Activated CD4-positive, CD25-positive, alpha-beta regulatory T cell treated with anti-CD3 and anti-CD28 coated beads, Interleukin-2, amount 50 U/mL, for 72 hours (primary cell): ENCODE measurements at regions not wholly inside any gene's neighbourhood (a gene's known extent, or its start where the extent isn't known, plus 50 kb on each side); places are given as distances from the start of the nearest gene placed in this dataset.

Source experiments
- DNase-seq: peaks from one replicate; pipeline ENCODE4 v3.0.0; 2021

DNA sequence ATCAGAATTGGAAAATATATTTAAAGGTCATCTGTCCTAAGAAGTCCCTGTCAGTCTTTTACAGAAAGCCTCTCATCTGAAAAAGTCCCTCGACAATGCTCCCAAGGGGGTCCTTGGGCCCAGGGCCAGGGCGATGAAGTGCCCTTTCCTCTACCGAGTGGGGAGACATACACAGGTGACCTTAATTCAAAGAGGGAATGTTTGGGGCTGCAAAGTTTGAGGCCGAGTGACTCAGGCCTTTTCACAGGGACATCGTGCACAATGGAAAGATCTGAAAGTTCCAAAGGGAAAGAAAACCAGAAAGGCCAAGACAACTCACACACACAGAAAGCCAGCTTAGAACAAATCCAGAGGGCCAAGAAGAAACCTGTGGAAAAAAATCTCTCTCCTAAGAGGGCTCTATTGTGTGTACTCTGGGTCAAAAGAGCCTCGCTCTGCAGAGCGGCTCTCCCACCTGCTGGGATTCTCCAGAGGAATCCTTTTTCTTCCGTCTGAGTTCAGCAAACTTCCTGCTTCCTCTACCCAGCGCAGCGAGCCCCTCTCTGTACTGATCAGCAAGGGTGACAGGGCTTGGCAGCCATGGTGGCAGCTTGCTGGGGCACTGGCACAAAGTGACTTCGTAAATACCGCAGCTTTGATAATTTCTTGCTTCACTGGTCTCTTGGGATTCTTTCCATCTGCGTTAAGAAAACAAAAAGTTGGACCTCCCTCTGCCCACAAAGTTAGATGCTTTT, 259.1 kb downstream of the OPA1 start:
- DNase-seq, result no peak

- no peak for DNase-seq
Measured at GRCh38 chr3:193852901-193853300, 259.9 kb downstream of the OPA1 start.

- no peak for DNase-seq
Measured at GRCh38 chr3:193853511-193854219, 260.7 kb downstream of the OPA1 start.

DNA sequence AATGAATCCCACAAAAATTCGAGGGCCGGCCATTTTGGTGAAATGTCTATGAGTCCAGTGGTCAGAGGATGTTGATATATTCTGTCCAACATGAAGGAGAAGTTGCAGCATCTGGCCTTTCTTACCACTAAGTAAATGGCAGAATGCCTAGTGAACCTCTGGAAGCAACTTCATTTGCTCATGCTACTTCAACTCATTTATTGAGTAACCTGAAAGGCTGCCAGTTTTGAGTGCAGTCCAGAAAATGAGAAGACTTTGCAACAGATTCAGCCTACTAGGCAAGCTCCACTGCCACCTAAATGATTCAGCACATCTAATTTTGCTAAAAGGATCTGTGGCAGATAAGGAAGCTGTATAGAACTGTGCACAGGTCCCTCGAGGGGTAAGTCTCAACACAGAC, 265.0 kb downstream of the OPA1 start:
- no peak for DNase-seq

DNA sequence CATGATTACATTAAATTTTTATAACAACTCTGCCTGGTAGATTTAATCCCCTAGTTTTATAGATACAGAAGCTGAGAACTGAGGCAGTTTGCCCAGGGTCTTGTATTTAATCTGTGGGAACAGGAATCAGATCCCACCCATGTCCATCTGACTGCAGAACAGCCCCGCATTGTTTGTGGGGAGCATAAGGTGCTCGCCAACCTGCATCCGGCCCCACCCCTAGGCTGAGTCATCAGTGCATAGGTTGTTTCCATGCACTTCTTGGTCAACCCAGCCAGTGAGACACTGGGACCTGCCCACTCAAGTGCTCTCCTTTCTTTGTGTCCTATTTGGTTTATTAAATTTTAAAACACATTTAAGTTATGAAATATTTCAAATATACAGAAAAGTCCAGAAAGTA, 266.2 kb downstream of the OPA1 start:
- no peak for DNase-seq

DNA sequence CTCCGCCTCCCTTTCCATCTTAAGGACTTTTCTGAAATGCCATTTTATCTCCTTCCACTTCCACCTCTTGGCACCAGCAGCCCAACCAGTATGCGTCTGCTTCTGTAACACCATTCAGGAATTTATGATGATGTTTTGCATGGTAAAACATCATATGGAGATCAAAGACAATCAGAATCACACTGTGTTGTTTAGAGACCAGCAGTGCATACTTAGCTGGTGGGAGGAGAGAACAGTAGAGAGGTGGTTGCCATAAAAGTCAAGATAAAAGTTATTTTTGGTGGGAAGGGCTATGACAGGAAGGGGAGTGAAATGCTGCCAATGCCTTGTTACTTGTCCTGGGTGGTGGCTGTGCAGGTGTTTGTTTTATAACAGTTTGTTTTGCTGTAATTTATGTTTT, 268.0 kb downstream of the OPA1 start:
- no peak for DNase-seq

GRCh38 chr3:193862843-193863242, 269.8 kb downstream of the OPA1 start:
- DNase-seq, result no peak

- DNase-seq, result no peak
Measured at GRCh38 chr3:193863657-193864357, 270.8 kb downstream of the OPA1 start.

- no peak for DNase-seq
Measured at GRCh38 chr3:193865339-193865738, 270.6 kb upstream of the HES1 start.

DNA sequence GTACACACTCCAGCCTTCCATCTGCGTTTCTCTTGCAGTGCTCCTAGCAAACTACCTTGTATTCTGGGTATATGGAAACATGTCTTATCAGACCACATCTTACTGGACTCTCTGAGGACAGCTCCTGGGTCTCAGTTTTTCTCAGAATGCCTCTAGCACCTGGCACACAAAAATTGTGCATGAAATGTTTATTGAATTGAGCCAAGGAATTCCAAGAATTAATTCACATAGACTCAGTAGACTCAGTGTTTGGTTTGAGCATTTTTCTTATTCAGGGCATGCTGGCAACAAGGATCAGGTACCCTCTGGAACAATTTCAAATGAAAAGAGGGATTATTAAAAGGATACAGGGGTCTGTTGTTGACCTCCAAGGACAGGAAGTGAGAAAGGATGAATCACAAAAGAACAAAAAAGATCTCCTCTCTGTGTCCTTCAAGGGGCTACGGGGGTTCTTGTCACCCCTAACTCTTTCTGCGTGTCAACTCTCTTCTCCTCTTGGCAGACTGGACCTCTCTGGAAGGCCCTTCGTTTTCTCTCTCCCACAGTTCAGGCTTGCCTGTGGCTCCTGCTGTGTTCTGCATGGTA, 270.0 kb upstream of the HES1 start:
- DNase-seq, result no peak

DNA sequence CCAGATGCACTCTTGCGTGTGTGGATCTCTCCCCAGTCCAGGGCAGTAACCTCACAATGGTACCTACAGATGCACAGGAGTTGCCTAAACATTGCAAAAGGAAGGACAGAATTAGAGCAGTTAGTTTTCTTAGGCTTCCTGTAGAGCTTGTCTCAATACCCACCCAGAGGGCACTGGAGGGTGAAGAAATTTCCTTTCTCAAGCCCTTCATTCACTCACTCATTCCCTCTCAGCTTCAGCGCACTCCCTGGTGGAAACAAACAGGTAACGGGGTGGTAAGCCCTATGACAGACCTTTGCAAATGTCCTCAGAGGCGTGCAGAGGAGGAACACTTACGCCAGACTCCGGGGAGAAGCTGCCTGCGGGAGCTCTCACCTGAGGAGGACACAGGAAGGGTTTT, 267.4 kb upstream of the HES1 start:
- DNase-seq, result no peak

DNA sequence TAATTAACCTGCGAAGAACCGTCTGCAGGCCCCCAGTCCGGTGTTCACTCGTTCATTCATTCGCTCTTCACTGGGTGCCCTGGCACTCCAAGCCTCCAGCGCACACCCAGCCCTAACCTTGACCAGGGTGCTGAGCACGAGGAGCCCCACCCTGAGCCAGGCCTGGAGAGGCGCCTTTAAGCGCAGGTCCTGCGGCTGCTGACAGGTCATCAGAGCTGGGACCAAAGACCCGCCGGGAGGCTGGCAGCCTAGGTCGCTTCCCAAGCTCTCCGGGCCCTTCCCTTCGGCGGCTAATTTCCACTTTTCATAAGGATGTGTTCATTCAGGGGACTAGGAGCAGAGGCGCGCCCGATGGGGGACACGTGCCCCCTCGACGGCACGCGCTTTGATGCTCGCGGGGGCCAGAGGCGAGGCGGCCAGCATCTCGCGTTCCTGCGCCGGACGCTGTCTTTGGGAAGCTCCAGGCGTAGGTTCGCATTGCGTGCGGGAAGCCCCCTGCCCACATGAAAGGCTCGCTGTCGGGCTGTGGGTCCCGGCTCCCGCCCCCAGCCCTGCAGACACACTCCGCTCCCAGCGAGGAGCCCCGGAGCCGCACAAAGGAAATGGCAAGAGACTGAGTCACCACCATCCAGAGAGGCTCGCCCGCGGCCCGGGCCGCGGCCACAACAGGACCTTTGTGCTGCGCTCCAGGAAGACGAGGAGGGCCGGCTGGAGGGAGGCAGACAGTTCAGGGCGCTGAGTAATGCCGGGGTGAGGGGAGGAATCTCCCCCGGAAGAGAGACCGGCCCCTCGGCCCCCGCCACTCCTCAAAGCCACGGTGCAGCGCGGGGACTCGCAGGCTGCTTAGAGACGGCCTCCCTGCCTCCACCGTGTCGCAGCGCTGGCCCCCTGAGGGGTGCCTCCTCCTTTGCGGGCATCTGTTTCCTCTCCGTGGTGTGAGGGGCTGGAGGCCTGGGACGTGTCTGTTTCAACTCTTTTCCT, 266.4 kb upstream of the HES1 start:
- DNase-seq, result peak; percentile 38

GRCh38 chr3:193870376-193871219, 265.4 kb upstream of the HES1 start:
- no peak for DNase-seq

DNA sequence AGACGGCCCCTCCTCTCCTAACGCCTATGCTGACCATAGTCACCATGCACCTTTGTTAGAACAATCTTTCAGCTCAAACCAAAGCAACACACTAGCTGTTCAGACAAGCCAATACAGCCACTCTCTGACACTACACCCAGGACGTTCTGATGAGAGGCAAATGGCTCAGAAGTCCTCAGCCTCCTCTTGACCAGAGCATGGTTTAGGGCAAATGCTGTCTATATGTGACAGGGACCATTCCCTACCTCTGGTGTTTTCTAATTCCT, 264.8 kb upstream of the HES1 start:
- no peak for DNase-seq

DNA sequence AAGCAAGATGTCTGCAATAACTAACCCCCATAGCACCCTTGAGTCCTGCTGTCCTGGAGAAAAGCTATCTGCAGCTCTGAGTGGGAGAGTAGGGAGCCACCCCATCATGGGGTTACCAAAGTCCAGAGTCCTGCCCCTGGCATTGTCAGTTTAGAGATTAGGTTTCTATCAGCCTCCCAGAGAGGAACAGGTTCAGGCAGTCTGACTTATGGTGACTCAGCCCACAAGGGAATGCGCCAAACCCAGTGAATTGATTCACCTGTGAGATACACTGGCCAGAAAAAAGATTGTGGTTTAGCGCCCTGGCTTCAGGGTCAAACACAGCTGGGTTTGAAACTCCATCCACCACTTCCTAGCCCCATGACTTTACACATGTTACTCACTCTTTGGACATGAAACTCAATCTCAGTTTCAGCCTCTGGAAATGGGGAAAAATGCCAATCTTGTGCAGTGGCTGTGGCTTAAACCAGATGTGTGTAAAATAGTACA, 263.6 kb upstream of the HES1 start:
- peak; percentile 41 for DNase-seq

DNA sequence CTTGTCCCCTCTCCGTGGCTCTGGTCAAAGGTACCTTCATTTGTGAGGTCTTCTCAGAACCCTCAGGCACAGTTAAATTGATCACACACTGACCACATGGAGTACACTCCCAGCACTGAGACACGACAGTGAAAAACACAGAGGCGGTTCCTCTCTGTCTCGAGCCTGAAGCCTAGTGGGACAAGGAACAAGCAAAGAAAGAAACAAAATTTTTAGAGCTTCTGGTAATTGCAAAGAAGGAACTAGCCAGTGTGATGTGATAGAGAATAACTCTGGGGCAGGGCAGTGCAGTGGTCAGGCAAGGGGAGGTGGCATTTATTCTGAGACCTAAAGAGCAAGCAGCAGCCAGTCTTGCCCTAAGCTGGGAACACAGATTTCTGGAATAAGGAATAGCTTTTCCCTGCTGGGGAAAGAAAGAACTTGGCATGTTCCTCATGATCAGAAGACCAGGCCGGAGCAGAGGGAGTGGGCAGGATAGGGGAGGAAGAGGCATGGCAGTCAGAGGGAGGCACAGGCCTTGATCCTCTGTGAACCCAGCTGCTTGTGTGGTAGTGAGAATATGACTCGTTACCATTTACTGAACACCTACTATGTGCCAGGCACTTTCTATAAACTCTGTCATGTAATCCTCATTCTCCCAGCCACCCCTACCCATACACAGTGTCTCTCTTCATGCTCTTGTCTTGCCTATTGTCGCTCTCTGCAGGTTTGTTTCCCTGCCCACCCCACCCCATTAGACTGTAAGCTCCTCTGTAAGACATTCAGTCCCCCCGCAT, 262.3 kb upstream of the HES1 start:
- no peak for DNase-seq

DNA sequence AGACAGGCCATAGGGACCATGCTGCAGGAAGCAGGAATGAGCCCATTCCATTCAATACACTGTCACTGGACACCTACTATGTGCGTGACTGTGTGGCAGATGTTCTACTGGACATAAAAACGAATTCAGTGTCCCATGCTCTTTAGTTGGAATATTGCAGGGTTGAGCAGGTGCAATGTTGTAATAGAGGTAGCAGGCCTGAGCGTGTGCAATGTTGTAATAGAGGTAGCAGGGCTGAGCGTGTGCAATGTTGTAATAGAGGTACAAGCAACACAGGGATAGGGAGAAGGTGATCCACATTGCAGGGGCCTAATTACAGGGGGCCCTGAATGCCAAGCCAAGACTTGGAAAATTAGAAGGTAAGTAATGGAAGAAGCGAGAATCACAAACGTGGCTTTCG, 261.4 kb upstream of the HES1 start:
- no peak for DNase-seq

- DNase-seq, result no peak
Measured at GRCh38 chr3:193874997-193875593, 260.9 kb upstream of the HES1 start.

GRCh38 chr3:193875601-193876321, 260.2 kb upstream of the HES1 start:
- DNase-seq, result no peak
